ENCODE measurements at regions not wholly inside any gene's neighbourhood (a gene's known extent, or its start where the extent isn't known, plus 50 kb on each side); places are given as distances from the start of the nearest gene placed in this dataset.

GRCh38 chr9:82126256-82126655 is 137.7 kb downstream of the SPATA31D1 start:
- no peak for TF ChIP-seq RAD21 (IDR thresholded peaks at IDR 0.05; ENCODE audit: low read depth)
- TF ChIP-seq FOXM1 (IDR thresholded peaks at IDR 0.05; ENCODE audit: borderline replicate concordance, low read depth), result no peak

Measured in Ishikawa (cell line).